GM18519 (cell line): ENCODE measurements at regions not wholly inside any gene's neighbourhood (a gene's known extent, or its start where the extent isn't known, plus 50 kb on each side); places are given as distances from the start of the nearest gene placed in this dataset.
"Not testable (repeated sequence)": the region's sequence is repeated elsewhere in the genome, so short reads cannot be mapped to it uniquely, and the experiment has no call there.

Experiments
- ATAC-seq: cut with Tn5 transposase; IDR thresholded peaks from one replicate; pipeline ENCODE4 v1.9.1; 2021; ENCODE audit warnings: mild to moderate bottlenecking, moderate library complexity; ENCODE audit not compliant: unreplicated experiment, low FRiP score

- ATAC-seq, result no peak
These were observed 294.3 kb upstream of the SPAG17 start for GRCh38 chr1:118479351-118479750.

- ATAC-seq, result no peak
These were observed 288.8 kb upstream of the SPAG17 start for GRCh38 chr1:118473825-118474224.

GRCh38 chr1:118464460-118464859, 279.4 kb upstream of the SPAG17 start:
- ATAC-seq, result not testable (repeated sequence)

- no peak for ATAC-seq
These were observed 276.1 kb upstream of the SPAG17 start for GRCh38 chr1:118461154-118461553.

- ATAC-seq, result no peak
These were observed 274.8 kb upstream of the SPAG17 start for GRCh38 chr1:118459871-118460270.

- not testable (repeated sequence) for ATAC-seq
These were observed 268.8 kb upstream of the SPAG17 start for GRCh38 chr1:118453856-118454255.

- no peak for ATAC-seq
These were observed 260.1 kb upstream of the SPAG17 start for GRCh38 chr1:118445156-118445555.

- no peak for ATAC-seq
These were observed 257.2 kb upstream of the SPAG17 start for GRCh38 chr1:118442214-118442613.

GRCh38 chr1:118437664-118438063, 252.6 kb upstream of the SPAG17 start:
- ATAC-seq, result no peak

GRCh38 chr1:118429856-118430255, 244.8 kb upstream of the SPAG17 start:
- ATAC-seq, result no peak

- ATAC-seq, result no peak
These were observed 236.9 kb upstream of the SPAG17 start for GRCh38 chr1:118421868-118422350.

GRCh38 chr1:118404024-118404423, 219.0 kb upstream of the SPAG17 start:
- no peak for ATAC-seq

GRCh38 chr1:118397496-118397859, 212.4 kb upstream of the SPAG17 start:
- ATAC-seq, result no peak

GRCh38 chr1:118396829-118397495, 211.9 kb upstream of the SPAG17 start:
- ATAC-seq, result no peak

- no peak for ATAC-seq
These were observed 211.3 kb upstream of the SPAG17 start for GRCh38 chr1:118396279-118396678.

GRCh38 chr1:118395430-118395991, 210.5 kb upstream of the SPAG17 start:
- ATAC-seq, result no peak

GRCh38 chr1:118390955-118391354, 205.9 kb upstream of the SPAG17 start:
- no peak for ATAC-seq

GRCh38 chr1:118388301-118388959, 203.4 kb upstream of the SPAG17 start:
- ATAC-seq, result no peak

- no peak for ATAC-seq
These were observed 196.3 kb upstream of the SPAG17 start for GRCh38 chr1:118381197-118381869.

GRCh38 chr1:118377183-118377582, 192.2 kb upstream of the SPAG17 start:
- not testable (repeated sequence) for ATAC-seq

GRCh38 chr1:118371612-118372011, 186.6 kb upstream of the SPAG17 start:
- no peak for ATAC-seq
